Right renal cortex interstitium (tissue), 3 donors: ENCODE measurements at regions not wholly inside any gene's neighbourhood (a gene's known extent, or its start where the extent isn't known, plus 50 kb on each side); places are given as distances from the start of the nearest gene placed in this dataset.
"Not testable (repeated sequence)": the region's sequence is repeated elsewhere in the genome, so short reads cannot be mapped to it uniquely, and the experiment has no call there.

Experiments
- DNase-seq, 3 donors: peaks; one replicate each; pipeline ENCODE4 v3.0.0-alpha.2; 2013; ENCODE audit warnings: low read depth in 3 of 3, low spot score in 2 of 3

GRCh38 chrY:7881696-7882095 lies 970.1 kb upstream of the AMELY start:
- no peak for DNase-seq

GRCh38 chrY:7879245-7879644 lies 967.7 kb upstream of the AMELY start:
- no peak for DNase-seq

GRCh38 chrY:7878719-7879118 lies 967.2 kb upstream of the AMELY start:
- DNase-seq: no peak

GRCh38 chrY:7877458-7877857 lies 965.9 kb upstream of the AMELY start:
- no peak for DNase-seq

GRCh38 chrY:7874080-7874479 lies 962.5 kb upstream of the AMELY start:
- DNase-seq: peak in 1 of 3 donors; percentile 7

GRCh38 chrY:7871304-7871932 lies 959.9 kb upstream of the AMELY start:
- DNase-seq: no peak

GRCh38 chrY:7866976-7867375 lies 955.4 kb upstream of the AMELY start:
- DNase-seq: no peak

GRCh38 chrY:7860781-7861614 lies 949.4 kb upstream of the AMELY start:
- DNase-seq: no peak

GRCh38 chrY:7850191-7850590 lies 938.6 kb upstream of the AMELY start:
- no peak for DNase-seq

GRCh38 chrY:7845776-7846175 lies 934.2 kb upstream of the AMELY start:
- DNase-seq: no peak

GRCh38 chrY:7837046-7837445 lies 925.5 kb upstream of the AMELY start:
- DNase-seq: no peak

- DNase-seq: no peak
Measured at GRCh38 chrY:7836366-7836765, 924.8 kb upstream of the AMELY start.

GRCh38 chrY:7835416-7835815 lies 923.9 kb upstream of the AMELY start:
- DNase-seq: no peak

- no peak for DNase-seq
Measured at GRCh38 chrY:7834284-7834683, 922.7 kb upstream of the AMELY start.

GRCh38 chrY:7830881-7831280 lies 919.3 kb upstream of the AMELY start:
- DNase-seq: not testable (repeated sequence)

GRCh38 chrY:7826533-7826932 lies 915.0 kb upstream of the AMELY start:
- no peak for DNase-seq

GRCh38 chrY:7825874-7826273 lies 914.3 kb upstream of the AMELY start:
- DNase-seq: no peak

GRCh38 chrY:7821295-7822035 lies 909.9 kb upstream of the AMELY start:
- DNase-seq: no peak

- DNase-seq: no peak
Measured at GRCh38 chrY:7818924-7819323, 907.4 kb upstream of the AMELY start.

GRCh38 chrY:7816567-7816966 lies 905.0 kb upstream of the AMELY start:
- DNase-seq: no peak

- no peak for DNase-seq
Measured at GRCh38 chrY:7815921-7816320, 904.4 kb upstream of the AMELY start.

GRCh38 chrY:7815285-7815684 lies 903.7 kb upstream of the AMELY start:
- DNase-seq: no peak
